MM.1S (cell line): ENCODE measurements at regions not wholly inside any gene's neighbourhood (a gene's known extent, or its start where the extent isn't known, plus 50 kb on each side); places are given as distances from the start of the nearest gene placed in this dataset.

Experiments
- EZH2 ChIP-seq: fragments of 300-600 bp; sonication (generic); optimal IDR thresholded peaks from 2 replicates; pipeline ENCODE3; 2017; ENCODE audit warnings: low read depth, mild to moderate bottlenecking, antibody characterized with exemption, low read length, mixed read lengths
- TF ChIP-seq, protein P1 (sequence below): fragments of 300-600 bp; sonication (generic); IDR thresholded peaks from 2 replicates; pipeline ENCODE4 v1.5.1; 2016; ENCODE audit warnings: antibody characterized with exemption, low read length, mixed read lengths

DNA sequence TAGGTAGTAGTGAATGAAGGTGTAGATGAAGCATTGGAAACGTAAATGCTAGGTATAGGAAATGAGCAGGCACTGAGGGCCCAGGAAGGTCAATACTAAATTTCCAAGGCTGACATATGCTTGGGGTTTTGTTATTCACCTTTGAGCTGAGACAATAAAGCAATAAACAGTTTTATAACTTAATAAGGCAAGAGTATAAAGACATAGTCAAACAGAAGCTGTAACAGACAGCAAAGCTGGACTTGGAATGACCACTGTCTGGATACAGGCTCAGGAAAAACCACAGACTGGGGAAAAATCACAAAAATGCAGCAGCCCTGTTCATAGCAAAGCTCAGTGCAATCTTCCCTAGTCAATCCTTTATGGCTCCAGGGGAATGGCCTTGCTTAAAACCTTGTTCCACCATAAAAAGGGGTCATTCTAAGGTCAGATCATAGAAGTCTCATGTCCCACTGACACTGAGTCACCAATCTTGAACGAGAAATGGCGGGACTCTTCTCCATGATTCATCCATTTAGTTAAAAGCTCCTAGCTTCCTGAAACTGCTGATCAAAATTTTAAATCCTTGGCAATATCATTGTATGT is 493.3 kb downstream of the CMPK2 start:
- TF ChIP-seq EZH2: no peak
- TF ChIP-seq, protein P1, sequence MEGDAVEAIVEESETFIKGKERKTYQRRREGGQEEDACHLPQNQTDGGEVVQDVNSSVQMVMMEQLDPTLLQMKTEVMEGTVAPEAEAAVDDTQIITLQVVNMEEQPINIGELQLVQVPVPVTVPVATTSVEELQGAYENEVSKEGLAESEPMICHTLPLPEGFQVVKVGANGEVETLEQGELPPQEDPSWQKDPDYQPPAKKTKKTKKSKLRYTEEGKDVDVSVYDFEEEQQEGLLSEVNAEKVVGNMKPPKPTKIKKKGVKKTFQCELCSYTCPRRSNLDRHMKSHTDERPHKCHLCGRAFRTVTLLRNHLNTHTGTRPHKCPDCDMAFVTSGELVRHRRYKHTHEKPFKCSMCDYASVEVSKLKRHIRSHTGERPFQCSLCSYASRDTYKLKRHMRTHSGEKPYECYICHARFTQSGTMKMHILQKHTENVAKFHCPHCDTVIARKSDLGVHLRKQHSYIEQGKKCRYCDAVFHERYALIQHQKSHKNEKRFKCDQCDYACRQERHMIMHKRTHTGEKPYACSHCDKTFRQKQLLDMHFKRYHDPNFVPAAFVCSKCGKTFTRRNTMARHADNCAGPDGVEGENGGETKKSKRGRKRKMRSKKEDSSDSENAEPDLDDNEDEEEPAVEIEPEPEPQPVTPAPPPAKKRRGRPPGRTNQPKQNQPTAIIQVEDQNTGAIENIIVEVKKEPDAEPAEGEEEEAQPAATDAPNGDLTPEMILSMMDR: no peak
